ENCODE measurements at regions not wholly inside any gene's neighbourhood (a gene's known extent, or its start where the extent isn't known, plus 50 kb on each side); places are given as distances from the start of the nearest gene placed in this dataset.

DNA sequence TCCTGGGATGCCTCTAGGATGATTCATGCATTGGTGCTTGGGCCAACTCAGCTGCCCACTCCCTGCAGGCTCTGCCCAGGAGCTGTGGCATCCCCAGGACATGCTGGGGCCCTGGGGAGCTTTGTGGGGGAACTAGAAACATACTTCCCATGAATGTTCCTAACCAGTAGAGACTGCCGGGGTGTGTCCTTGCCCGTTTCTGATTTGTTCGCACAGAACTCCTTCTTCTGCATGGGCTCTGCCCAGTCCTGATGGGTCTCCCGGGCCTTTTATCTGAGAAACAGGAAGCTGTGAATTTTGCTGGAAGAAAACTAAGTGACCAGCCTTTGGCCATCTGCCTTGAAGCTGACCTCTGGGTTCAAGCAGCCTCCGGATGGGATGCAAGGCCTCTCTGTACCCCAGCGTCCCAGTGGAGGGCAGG is 71.6 kb upstream of the RNU6ATAC start:
- no peak overlapping the region for H3K4me2 ChIP-seq
- H3K36me3 ChIP-seq (replicated peaks; ENCODE audit: insufficient read depth, low read depth): no peaks in the 10 kb centered on the region
- H3K9me3 ChIP-seq (ENCODE audit: low read depth): no peaks in the 10 kb centered on the region
- H2AFZ ChIP-seq: no peak overlapping the region
- no peak for DNase-seq (ENCODE audit: low spot score)
- peaks cover 19% of the 10 kb centered on the region for H3K4me1 ChIP-seq (ENCODE audit: insufficient read depth)
- H3K27ac ChIP-seq: no peak overlapping the region
- H3K79me2 ChIP-seq: no peaks in the 10 kb centered on the region
- H3K4me3 ChIP-seq: no peak overlapping the region
- no peaks in the 10 kb centered on the region for H4K20me1 ChIP-seq (ENCODE audit: insufficient read depth, poor library complexity, severe bottlenecking)
- no peaks in the 10 kb centered on the region for H3K9me2 ChIP-seq (replicated peaks; ENCODE audit: insufficient read depth)
- 68% methylated on average over 6 of the region's 6 CpGs for WGBS (ENCODE audit: low lambda C conversion rate, missing lambda C conversion rate)
- no peak for TF ChIP-seq EZH2 (IDR thresholded peaks at IDR 0.05; ENCODE audit: borderline replicate concordance)
- H3K27me3 ChIP-seq: no peaks in the 10 kb centered on the region

DNA sequence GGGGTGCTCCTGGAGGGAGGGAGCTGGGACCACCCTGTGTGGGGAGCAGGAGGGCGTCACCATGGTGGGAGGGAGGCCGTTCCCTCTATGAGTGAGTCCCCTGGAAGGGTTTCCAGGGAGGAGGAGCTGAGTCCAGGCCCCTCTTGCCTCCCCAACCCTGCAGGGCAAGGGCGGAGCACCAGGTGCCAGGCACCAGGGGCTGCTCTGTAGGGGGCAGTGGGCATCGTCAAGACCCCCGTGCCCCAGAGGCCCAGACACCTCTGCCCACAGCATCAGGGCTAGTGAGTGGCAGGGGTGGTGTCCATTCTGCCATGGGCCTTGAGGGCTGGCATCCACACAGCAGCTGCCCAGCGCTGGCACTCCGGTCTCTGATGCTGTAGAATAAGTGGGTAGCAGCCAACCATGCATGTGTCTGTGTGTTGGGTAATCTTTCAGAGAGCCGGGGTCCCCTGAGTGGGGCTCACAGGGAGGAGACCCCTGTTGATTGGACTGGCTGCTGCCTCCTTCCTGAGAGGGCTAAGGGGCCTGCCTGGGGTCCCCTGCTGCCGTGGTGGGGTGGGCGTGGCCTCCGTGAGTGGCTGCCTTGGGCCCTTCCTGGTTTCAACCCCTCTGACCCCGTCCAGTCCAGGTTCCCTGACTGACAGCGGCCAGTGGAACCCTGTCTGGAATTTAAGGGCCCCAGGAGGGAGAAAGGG is 72.7 kb upstream of the RNU6ATAC start:
- Histone ChIP-seq H3K27me3 (no peaks in the 10 kb centered on the region), H2AFZ (no peak overlapping the region), H3K4me1 (ENCODE audit: insufficient read depth) (peaks cover 11% of the 10 kb centered on the region), H3K9me2 (replicated peaks; ENCODE audit: insufficient read depth) (no peaks in the 10 kb centered on the region), H3K9me3 (ENCODE audit: low read depth) (no peaks in the 10 kb centered on the region), H3K79me2 (no peaks in the 10 kb centered on the region), H3K4me3 (no peak overlapping the region), H3K27ac (no peak overlapping the region), H3K36me3 (replicated peaks; ENCODE audit: insufficient read depth, low read depth) (no peaks in the 10 kb centered on the region), H4K20me1 (ENCODE audit: insufficient read depth, poor library complexity, severe bottlenecking) (no peaks in the 10 kb centered on the region), H3K4me2 (no peak overlapping the region)
- no peak for DNase-seq (ENCODE audit: low spot score)
- 84% methylated on average over 13 of the region's 13 CpGs for WGBS (ENCODE audit: low lambda C conversion rate, missing lambda C conversion rate)
- TF ChIP-seq EZH2phosphoT487 (IDR thresholded peaks at IDR 0.05; ENCODE audit: low read depth, severe bottlenecking, unreplicated experiment) (no peak), CTCF (IDR thresholded peaks at IDR 0.05; ENCODE audit: poor library complexity) (no peak), EZH2 (IDR thresholded peaks at IDR 0.05; ENCODE audit: borderline replicate concordance) (no peak)

GRCh38 chr9:134237630-134238265 is 73.4 kb upstream of the RNU6ATAC start:
- Histone ChIP-seq H3K36me3 (replicated peaks; ENCODE audit: insufficient read depth, low read depth) (no peaks in the 10 kb centered on the region), H3K4me3 (no peak overlapping the region), H3K9me2 (replicated peaks; ENCODE audit: insufficient read depth) (no peaks in the 10 kb centered on the region), H3K4me1 (ENCODE audit: insufficient read depth) (peaks cover 11% of the 10 kb centered on the region), H3K79me2 (no peaks in the 10 kb centered on the region), H3K27ac (no peak overlapping the region), H2AFZ (no peak overlapping the region), H3K4me2 (no peak overlapping the region), H3K27me3 (no peaks in the 10 kb centered on the region), H3K9me3 (ENCODE audit: low read depth) (no peaks in the 10 kb centered on the region), H4K20me1 (ENCODE audit: insufficient read depth, poor library complexity, severe bottlenecking) (no peaks in the 10 kb centered on the region)
- no peak for TF ChIP-seq CTCF (IDR thresholded peaks at IDR 0.05; ENCODE audit: poor library complexity)
- TF ChIP-seq EZH2phosphoT487 (IDR thresholded peaks at IDR 0.05; ENCODE audit: low read depth, severe bottlenecking, unreplicated experiment): no peak
- TF ChIP-seq EZH2 (IDR thresholded peaks at IDR 0.05; ENCODE audit: borderline replicate concordance): no peak
- no peak for DNase-seq (ENCODE audit: low spot score)
- WGBS (ENCODE audit: low lambda C conversion rate, missing lambda C conversion rate): 91% methylated on average over 17 of the region's 17 CpGs

GRCh38 chr9:134239130-134239903 is 75.0 kb upstream of the RNU6ATAC start:
- H3K79me2 ChIP-seq: no peaks in the 10 kb centered on the region
- WGBS (ENCODE audit: low lambda C conversion rate, missing lambda C conversion rate): 87% methylated on average over 28 of the region's 29 CpGs
- no peak overlapping the region for H3K4me2 ChIP-seq
- no peaks in the 10 kb centered on the region for H3K9me2 ChIP-seq (replicated peaks; ENCODE audit: insufficient read depth)
- no peak overlapping the region for H3K4me3 ChIP-seq
- DNase-seq (ENCODE audit: low spot score): no peak
- H3K27ac ChIP-seq: no peak overlapping the region
- no peaks in the 10 kb centered on the region for H3K9me3 ChIP-seq (ENCODE audit: low read depth)
- H3K36me3 ChIP-seq (replicated peaks; ENCODE audit: insufficient read depth, low read depth): no peaks in the 10 kb centered on the region
- no peak overlapping the region for H2AFZ ChIP-seq
- no peaks in the 10 kb centered on the region for H3K27me3 ChIP-seq
- peaks cover 11% of the 10 kb centered on the region for H3K4me1 ChIP-seq (ENCODE audit: insufficient read depth)
- TF ChIP-seq EZH2phosphoT487 (IDR thresholded peaks at IDR 0.05; ENCODE audit: low read depth, severe bottlenecking, unreplicated experiment): no peak
- no peak for TF ChIP-seq EZH2 (IDR thresholded peaks at IDR 0.05; ENCODE audit: borderline replicate concordance)
- no peak for TF ChIP-seq CTCF (IDR thresholded peaks at IDR 0.05; ENCODE audit: poor library complexity)
- H4K20me1 ChIP-seq (ENCODE audit: insufficient read depth, poor library complexity, severe bottlenecking): no peaks in the 10 kb centered on the region

Data from hepatocyte (in vitro differentiated cells).